Lung (tissue), 11 donors: ENCODE measurements at regions not wholly inside any gene's neighbourhood (a gene's known extent, or its start where the extent isn't known, plus 50 kb on each side); places are given as distances from the start of the nearest gene placed in this dataset.

ENCODE experiments used
- ATAC-seq: fragments of 200-7000 bp; cut with Tn5 transposase; one replicate; pipeline ENCODE4 v1.9.1; 2020; ENCODE audit warnings: moderate number of reproducible peaks; ENCODE audit not compliant: insufficient read depth, low FRiP score
- DNase-seq, 3 donors: peaks; one replicate each; pipeline ENCODE4 v3.0.0-alpha.2; 2013 to 2017
- H3K27ac ChIP-seq, 2 donors: one replicate each; pipeline ENCODE4 v1.5.1; 2013; ENCODE audit warnings: mild to moderate bottlenecking in 2 of 2, moderate library complexity in 2 of 2, control low read depth in 1 of 2, inconsistent platforms in 1 of 2, low read depth in 1 of 2, low read length in 1 of 2
- H3K27me3 ChIP-seq, 3 donors: one replicate each; pipeline ENCODE4 v1.5.1; 2013; ENCODE audit warnings: low read length in 2 of 3; ENCODE audit not compliant: control insufficient read depth in 3 of 3, insufficient read depth in 3 of 3
- H3K36me3 ChIP-seq, 4 donors: one replicate each; pipeline ENCODE4 v1.5.1; 2013; ENCODE audit warnings: low read length in 4 of 4, mild to moderate bottlenecking in 1 of 4, moderate library complexity in 1 of 4; ENCODE audit not compliant: control insufficient read depth in 4 of 4, insufficient read depth in 4 of 4
- H3K4me1 ChIP-seq, 5 donors: one replicate each; pipeline ENCODE4 v1.5.1; 2013; ENCODE audit warnings: low read length in 5 of 5, mild to moderate bottlenecking in 2 of 5, moderate library complexity in 1 of 5; ENCODE audit not compliant: control insufficient read depth in 5 of 5, insufficient read depth in 5 of 5
- H3K4me3 ChIP-seq: one replicate; pipeline ENCODE4 v1.5.1; 2013; ENCODE audit warnings: mild to moderate bottlenecking, control low read depth, moderate library complexity
- H3K9ac ChIP-seq, 2 donors: one replicate each; pipeline ENCODE4 v1.5.1; 2013; ENCODE audit warnings: low read length in 2 of 2, control low read depth in 1 of 2; ENCODE audit not compliant: insufficient read depth in 1 of 2
- H3K9me3 ChIP-seq, 4 donors: one replicate each; pipeline ENCODE4 v1.5.1; 2013; ENCODE audit warnings: low read length in 3 of 4, mild to moderate bottlenecking in 1 of 4, moderate library complexity in 1 of 4; ENCODE audit not compliant: control insufficient read depth in 4 of 4, insufficient read depth in 3 of 4
- CTCF ChIP-seq: IDR thresholded peaks from 2 replicates; pipeline ENCODE4 v1.5.1; 2012; ENCODE audit warnings: mild to moderate bottlenecking; ENCODE audit errors: control extremely low read depth, extremely low read depth
- WGBS, 2 donors: extraction: QIAGEN DNeasy Blood & Tissue Kit; methylation state at CpG; one replicate each; pipeline ENCODE4 v1.1.7; 2013; 5-methylcytosine and 5-hydroxymethylcytosine counted together
- donor health status: control.
- donor health status: control.
- donor health status: Bipolar disorder and iron deficiency.
- donor health status: healthy.
- donor health status: DM: yes; HTN: yes; CAD: no.

DNA sequence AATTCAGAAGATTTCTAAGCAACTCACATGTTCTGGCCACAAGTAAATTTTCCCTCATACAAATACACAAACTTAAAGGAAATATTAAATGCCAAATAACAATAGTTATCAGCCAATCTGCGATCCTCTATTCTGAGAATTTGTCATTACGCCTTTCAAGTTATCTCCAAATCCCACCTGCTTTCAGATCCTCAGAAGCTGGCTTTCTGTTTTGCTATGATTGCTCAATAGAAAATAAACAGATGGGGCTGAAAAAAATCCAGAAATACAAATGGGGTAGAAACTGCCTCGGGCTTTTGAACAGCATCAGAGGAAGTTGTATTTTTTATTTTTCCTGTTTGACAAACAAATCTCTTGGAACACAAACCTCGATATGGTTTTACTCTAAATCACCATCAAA lies 74.0 kb upstream of the CNTN4 start:
- ATAC-seq (no peak), DNase-seq (no peak)
- Histone ChIP-seq H3K27ac (no peak overlapping the region), H3K27me3 (no peaks in the 10 kb centered on the region), H3K4me1 (no peaks in the 10 kb centered on the region), H3K9me3 (no peaks in the 10 kb centered on the region), H3K36me3 (no peaks in the 10 kb centered on the region), H3K9ac (no peak overlapping the region), H3K4me3 (no peak overlapping the region)
- WGBS, 2 donors = 50 to 57% methylated on average over 4 of the region's 4 CpGs
- TF ChIP-seq CTCF = no peak

GRCh38 chr3:2029559-2029958 lies 69.1 kb upstream of the CNTN4 start:
- no peak for TF ChIP-seq CTCF
- Histone ChIP-seq H3K9ac (no peak overlapping the region), H3K27ac (no peak overlapping the region), H3K4me3 (no peak overlapping the region), H3K4me1 (no peaks in the 10 kb centered on the region), H3K36me3 (no peaks in the 10 kb centered on the region), H3K27me3 (no peaks in the 10 kb centered on the region), H3K9me3 (no peaks in the 10 kb centered on the region)
- 93 to 94% methylated on average over 3 of the region's 3 CpGs for WGBS, 2 donors
- ATAC-seq = no peak
- DNase-seq = no peak

- Histone ChIP-seq H3K4me1 (no peaks in the 10 kb centered on the region), H3K9ac (no peak overlapping the region), H3K36me3 (no peaks in the 10 kb centered on the region), H3K27ac (no peak overlapping the region), H3K4me3 (no peak overlapping the region), H3K27me3 (no peaks in the 10 kb centered on the region), H3K9me3 (no peaks in the 10 kb centered on the region)
- 80% methylated on average over 4 of the region's 4 CpGs for WGBS, 2 donors
- DNase-seq (no peak), ATAC-seq (no peak)
- no peak for TF ChIP-seq CTCF
These were observed 62.6 kb upstream of the CNTN4 start for GRCh38 chr3:2036076-2036475.

DNA sequence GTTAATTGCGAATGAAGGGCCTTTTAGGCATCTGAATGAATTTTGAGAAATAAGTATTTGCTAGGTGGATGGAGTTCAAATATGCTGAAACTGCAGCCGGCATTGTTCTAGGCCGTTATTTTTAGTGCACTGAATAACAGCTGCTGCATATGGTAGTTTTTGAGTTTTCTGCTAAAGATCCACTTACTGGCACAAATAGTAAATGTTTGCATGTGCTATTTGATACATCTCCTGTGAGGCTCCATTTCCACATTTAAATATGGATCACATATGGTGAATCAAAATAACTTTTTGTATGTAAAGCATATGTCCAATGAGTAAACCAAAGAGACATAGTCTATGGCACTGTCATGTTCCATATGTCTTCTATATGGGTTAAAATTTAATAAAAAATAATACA lies 56.7 kb upstream of the CNTN4 start:
- ATAC-seq (no peak), DNase-seq (no peak)
- Histone ChIP-seq H3K4me3 (no peak overlapping the region), H3K36me3 (no peaks in the 10 kb centered on the region), H3K27ac (no peak overlapping the region), H3K27me3 (no peaks in the 10 kb centered on the region), H3K4me1 (no peaks in the 10 kb centered on the region), H3K9ac (no peak overlapping the region), H3K9me3 (no peaks in the 10 kb centered on the region)
- TF ChIP-seq CTCF = no peak
- WGBS, 2 donors = 81 to 84% methylated on average over 3 of the region's 3 CpGs
